WI38 (cell line): ENCODE measurements at regions not wholly inside any gene's neighbourhood (a gene's known extent, or its start where the extent isn't known, plus 50 kb on each side); places are given as distances from the start of the nearest gene placed in this dataset.

Experiments used
- H3K4me3 ChIP-seq: 2 replicates; pipeline ENCODE4 v1.5.1; 2011; ENCODE audit warnings: low read depth, mild to moderate bottlenecking, control low read depth, low read length
- TF ChIP-seq, protein P1 (sequence below): IDR thresholded peaks from 2 replicates; pipeline ENCODE4 v1.5.1; 2012; ENCODE audit warnings: low read depth, mild to moderate bottlenecking, control low read depth, low read length

DNA sequence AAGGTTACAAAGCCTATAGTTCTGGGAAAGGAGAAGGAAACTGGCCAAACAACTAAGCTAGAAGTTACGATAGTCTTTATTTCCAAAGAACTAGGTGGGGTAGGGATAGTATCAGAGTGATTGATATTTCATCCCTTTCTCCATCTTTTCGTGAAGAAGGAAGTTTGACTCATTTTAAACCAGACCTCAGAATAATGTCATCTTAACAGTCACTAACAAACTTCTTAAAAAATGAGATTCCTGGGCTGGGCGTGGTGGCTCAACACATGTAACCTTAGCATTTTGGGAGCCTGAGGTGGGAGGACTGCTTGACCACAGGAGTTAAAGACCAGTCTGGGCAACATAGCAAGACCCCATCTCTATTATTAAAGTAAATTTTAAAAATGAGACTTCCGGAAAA, 69.4 kb downstream of the ARL4A start:
- no peak overlapping the region for H3K4me3 ChIP-seq
- TF ChIP-seq, protein P1, sequence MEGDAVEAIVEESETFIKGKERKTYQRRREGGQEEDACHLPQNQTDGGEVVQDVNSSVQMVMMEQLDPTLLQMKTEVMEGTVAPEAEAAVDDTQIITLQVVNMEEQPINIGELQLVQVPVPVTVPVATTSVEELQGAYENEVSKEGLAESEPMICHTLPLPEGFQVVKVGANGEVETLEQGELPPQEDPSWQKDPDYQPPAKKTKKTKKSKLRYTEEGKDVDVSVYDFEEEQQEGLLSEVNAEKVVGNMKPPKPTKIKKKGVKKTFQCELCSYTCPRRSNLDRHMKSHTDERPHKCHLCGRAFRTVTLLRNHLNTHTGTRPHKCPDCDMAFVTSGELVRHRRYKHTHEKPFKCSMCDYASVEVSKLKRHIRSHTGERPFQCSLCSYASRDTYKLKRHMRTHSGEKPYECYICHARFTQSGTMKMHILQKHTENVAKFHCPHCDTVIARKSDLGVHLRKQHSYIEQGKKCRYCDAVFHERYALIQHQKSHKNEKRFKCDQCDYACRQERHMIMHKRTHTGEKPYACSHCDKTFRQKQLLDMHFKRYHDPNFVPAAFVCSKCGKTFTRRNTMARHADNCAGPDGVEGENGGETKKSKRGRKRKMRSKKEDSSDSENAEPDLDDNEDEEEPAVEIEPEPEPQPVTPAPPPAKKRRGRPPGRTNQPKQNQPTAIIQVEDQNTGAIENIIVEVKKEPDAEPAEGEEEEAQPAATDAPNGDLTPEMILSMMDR: no peak

- TF ChIP-seq, protein P1: no peak
- no peak overlapping the region for H3K4me3 ChIP-seq
Observed at GRCh38 chr7:12757443-12757842, 70.0 kb downstream of the ARL4A start.

DNA sequence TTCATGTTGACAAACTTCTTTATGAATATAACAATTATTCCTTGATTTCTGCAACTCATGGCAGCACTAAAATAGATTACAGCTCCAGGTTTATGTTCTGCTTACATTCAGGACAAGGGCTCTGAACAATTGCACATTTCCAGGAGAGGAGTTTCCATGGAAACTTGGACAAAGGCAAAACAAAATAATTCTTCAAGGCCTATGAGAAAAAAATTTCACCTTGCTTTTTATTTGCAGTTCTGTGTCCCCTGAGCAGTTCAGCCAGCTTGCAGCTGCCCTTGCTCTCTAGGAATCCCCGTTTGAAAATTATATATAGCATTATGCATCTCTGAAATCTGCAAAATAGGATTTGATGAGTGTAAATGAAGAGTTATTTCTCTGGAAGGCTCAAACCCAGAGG, 71.7 kb downstream of the ARL4A start:
- TF ChIP-seq, protein P1: no peak
- no peak overlapping the region for H3K4me3 ChIP-seq

- no peak overlapping the region for H3K4me3 ChIP-seq
- TF ChIP-seq, protein P1: no peak
Observed at GRCh38 chr7:12761111-12761510, 73.7 kb downstream of the ARL4A start.

GRCh38 chr7:12761691-12762090, 74.3 kb downstream of the ARL4A start:
- TF ChIP-seq, protein P1: no peak
- no peak overlapping the region for H3K4me3 ChIP-seq

- TF ChIP-seq, protein P1: no peak
- H3K4me3 ChIP-seq: no peak overlapping the region
Observed at GRCh38 chr7:12764458-12764891, 77.0 kb downstream of the ARL4A start.

DNA sequence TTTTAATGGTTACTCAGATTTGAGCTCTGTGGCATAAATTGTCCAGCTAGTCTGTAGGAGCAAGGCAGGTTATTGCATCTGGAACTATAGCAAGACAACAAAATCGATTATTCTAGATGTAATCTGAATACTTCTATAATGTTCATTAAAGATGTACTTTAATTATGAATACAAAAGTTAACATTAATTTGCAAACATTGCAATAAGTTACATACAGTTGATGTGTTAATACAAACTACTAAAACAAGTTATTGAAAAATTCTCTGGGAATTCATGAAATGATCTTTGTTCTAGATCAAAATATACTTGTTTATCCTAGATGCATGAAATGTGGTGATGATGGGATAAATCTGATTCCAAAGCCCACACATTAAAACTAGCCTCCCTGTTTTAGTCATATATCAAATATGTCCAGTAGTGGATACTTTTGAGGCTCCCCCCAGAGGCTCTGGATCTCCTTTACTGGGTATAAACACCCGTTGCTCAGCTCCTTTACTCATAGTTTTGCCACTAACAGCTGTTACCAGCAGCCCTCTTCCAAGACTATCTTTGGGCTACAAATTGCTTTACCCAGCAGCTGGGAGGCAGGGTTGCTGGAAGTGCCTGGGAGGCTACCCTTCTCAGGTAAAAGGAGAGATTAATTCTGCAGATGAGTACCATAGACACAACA, 78.1 kb downstream of the ARL4A start:
- TF ChIP-seq, protein P1: no peak
- H3K4me3 ChIP-seq: no peak overlapping the region
